Hematopoietic multipotent progenitor cell treated with erythropoietin and hydrocortisone succinate and interleukin-3 and kit ligand, for 15 days (in vitro differentiated cells): ENCODE measurements at regions not wholly inside any gene's neighbourhood (a gene's known extent, or its start where the extent isn't known, plus 50 kb on each side); places are given as distances from the start of the nearest gene placed in this dataset.
"Not testable (repeated sequence)": the region's sequence is repeated elsewhere in the genome, so short reads cannot be mapped to it uniquely, and the experiment has no call there.

Source experiments
- DNase-seq: peaks from one replicate; pipeline ENCODE4 v3.0.0-alpha.2; 2015; ENCODE audit warnings: low spot score

DNA sequence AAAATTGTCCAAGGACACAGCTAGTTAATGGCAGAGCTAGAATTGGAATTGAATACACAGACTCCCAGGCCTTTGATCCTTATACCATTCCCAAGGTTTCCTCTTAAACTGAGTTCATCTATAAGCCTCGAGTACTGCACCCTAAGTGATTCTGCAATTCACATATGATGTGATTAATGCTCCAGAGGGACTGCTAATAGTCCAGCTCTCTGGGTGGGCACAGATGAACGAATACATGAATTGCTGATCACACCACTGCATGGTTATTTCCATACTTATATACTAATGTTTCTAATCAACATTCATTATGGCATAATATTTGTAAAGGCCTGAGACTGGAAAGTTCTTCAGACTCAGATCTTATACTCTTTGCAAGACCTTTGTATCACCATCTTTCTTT, 101.8 kb downstream of the NUFIP1 start:
- no peak for DNase-seq

DNA sequence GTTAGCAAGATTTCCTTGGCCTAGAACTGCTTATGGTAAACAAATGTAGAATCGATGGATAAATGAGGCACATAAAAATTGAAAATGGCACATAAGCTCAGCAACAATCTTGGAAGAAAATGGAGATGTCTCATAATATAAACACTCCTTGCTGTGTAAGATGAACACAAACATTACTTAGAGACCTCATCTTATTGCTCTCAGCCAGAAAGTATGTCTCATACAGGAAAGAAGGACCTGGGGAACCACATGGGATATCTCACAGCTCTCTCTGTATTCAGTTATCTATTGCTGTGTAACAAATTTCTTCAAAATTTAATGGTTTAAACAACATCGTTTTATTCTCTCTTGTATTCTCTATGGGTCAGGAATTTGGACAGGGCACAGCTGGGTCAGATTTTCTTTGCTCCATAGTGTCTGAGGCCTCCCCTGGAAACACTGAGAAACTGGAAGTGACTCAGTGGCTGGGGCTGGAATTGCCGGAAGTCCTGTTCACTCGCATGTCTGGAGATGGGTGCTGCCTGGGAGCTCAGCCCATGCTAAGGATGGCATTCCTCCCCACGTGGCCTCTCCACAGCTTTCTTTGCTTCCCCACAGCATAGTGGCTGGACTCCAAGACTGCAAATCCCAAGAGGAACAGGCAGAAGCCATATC, 105.1 kb downstream of the NUFIP1 start:
- no peak for DNase-seq

DNA sequence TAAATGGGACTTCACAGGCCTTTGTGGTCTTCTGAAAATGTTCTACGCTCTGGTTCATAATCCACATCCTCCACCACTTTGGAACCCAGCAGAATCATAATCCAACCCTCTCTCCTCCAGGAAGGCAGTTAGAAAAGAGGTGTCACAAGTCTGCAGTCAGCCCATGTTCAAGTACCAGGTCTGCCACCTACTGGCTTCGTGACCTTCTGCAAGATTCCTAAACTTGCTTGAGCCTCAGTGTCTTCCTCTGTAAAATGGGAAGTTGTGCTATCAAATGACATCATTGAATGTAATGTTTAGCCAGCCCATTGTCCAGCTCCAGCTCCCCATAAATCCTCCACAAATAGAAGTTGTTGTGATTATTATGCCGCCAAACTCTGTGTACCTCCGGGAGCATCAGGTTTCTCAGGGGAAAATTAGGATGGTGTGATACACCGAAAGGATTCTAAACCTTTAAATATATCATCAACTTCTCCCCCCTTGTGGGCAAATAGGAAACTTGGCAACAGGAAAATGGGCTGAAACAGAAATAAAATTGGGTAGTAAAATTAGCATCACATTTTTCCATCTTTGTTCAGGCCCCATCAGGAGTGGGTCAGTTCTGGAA, 109.7 kb downstream of the NUFIP1 start:
- no peak for DNase-seq

DNA sequence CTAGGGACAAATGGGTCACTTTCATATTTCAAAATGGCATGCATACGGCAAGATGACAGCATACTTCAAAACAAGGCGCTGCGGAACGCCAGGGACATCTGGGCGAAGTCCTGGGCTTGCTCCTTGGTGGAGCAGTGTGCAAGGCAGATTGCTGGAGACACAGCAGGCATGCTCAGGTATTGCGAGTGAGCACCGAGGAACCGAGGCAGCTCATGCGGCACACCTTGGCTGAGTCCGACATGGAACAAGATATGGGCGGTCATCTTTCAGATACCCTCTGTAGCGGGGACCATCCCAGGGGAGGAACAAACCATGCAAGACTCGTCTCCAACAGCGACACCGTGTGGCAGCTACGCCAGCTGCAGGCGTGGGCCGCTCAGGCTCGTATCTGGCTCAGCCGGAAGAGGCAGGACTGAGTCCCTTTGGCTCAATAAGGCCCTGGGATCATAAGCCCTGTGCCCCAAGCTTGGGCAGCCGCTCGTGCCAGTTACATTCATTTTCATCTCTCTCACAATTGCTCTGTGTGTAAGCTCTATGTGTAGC, 112.4 kb downstream of the NUFIP1 start:
- DNase-seq, result no peak

DNA sequence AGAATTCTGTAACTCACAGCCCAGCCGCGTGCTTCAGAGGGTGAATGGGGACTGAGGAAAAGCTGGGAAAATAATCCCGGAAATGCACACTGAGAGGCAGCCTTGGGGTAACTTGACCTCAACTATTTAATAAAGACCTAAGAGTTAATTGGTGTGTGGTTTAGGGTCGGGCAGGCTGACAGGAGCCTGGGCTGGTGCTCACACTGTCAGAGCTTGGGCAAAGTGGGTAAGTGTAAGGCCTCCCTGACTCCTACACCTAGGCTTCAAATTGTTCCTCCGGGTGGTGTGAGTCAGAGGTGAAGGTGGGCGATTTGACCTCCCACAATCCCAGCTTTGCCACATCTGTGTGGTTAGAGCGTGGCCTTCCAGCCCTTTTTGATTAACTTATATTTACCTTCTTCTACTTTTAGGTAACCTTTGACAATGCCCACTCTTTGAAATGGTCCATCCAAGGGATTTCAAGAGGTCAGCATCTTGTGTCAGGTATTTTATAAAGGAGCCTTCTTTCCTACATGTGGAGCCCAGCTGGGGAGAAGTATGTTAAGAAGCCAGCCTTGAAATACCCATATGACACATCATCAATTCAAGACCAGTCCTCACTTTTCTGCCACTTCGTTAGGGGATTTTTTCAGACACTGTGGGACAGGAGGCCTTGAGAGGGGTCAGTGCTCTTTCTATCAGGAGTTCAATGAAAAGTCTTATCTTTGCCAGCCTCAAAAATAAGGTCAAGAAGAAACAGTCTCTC, 114.2 kb downstream of the NUFIP1 start:
- DNase-seq, result no peak

DNA sequence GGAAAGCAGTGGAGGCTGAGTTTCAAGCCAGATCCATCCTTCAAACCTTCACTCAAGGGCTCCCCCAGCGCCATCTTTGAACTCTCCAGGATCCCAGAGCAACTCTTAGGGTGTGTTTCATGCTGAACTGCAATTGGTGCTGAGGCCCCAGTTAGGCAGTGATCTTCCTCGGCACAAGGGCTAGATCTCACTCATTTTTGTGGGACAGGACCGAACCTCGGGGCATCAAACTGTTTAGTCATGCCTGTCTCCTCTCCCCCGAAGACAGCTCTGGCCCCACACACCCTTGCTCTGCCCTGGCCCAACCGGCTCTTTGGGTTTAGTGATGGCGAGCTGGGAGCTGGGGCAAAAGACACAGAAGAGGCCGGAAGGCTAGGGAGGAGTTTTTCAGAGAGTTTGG, 115.1 kb downstream of the NUFIP1 start:
- DNase-seq, result no peak

DNA sequence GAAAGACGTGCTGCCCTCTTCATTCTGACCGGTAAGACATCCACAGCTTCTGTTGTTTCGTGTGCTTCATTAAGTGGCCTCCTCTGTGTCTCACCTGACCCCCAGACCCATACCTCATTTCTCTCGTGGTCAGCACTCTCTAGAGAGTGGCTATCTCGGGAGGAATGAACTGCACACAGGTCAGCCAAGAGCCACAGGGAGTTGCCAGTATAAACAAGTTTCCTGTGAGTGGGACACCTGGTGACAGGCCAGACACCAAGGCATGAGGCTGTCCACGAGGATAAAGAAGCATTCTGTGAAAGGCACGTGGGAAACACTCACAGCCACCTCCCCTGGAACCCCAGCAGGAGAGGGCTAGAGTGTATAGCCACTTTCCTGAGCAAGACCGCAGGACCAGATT, 115.8 kb downstream of the NUFIP1 start:
- DNase-seq, result no peak

DNA sequence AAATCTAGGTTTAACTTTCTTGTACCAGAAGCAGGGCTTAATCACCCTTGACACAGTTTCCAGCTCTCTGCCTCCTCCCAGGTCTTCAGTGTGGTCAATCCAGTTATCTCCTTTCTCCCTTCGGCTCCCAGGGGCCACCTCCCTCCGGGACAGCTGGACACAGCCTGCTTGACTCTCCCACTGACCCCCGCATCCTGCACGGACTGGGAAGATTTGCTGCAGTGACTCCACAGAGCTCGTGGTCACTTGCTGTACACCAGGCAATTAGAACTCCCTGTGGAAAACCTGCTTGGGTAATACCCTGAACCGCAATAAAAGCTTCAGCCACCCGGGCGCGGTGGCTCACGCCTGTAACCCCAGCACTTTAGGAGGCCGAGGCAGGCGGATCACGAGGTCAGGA, 116.5 kb downstream of the NUFIP1 start:
- DNase-seq, result no peak

DNA sequence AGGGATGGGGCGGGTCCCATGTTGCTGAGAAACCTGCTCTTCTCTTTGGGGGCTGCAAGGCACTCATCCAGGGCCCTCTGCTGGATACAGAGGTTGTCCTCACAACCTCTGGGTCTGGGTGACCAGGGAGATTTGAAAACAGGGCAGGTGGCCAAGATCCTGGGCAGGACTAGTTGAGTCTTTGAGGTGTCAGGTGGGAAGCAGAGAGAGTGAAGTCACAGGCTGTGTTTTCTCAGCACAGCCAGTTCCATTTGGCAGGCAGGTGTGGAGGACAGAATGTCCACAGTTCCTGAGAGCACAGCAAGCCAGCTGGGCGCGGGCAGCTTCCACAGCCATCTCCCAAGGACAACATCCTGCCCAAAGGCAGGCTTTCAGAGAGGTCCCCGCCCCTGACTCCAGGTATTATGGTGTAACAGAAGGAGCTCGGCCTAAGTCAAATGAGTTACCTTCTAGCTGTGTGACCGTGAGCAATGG, 118.8 kb downstream of the NUFIP1 start:
- DNase-seq, result no peak

DNA sequence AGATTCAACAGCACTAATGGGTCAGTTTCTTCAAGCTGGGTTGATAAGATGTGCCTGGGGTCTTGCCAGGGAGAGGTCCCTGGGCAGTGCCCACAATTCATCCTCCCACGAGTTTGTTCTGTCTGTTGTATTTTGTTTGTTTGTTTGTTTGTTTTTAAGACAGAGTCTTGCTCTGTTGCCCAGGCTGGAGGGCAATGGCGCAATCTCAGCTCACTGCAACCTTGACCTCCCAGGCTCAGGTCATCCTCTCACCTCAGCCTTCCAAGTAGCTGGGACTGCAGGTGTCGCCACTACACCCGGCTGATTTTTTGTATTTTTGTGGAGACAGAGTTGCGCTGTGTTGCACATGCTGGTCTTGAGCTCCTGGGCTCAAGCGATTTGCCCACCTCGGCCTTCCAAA, 120.1 kb downstream of the NUFIP1 start:
- no peak for DNase-seq

DNA sequence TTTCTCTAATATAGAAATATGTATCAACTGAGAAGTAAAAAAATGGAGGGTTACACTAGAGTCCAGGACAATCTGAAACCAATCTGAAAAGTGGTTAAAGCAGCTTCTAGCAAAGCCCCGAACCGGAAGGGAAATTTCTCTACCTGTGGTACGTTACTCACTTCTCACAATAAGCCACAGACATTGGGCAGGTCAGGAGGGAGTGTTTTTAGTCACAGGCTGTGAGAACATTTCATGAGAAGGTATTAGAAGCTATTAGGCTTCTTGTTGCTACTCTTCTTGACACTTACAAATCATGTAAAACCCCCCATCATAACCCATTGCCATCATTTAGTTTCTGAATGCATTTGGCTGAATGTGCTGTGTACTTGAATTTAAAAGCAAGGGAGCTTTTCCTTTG, 120.9 kb downstream of the NUFIP1 start:
- no peak for DNase-seq

DNA sequence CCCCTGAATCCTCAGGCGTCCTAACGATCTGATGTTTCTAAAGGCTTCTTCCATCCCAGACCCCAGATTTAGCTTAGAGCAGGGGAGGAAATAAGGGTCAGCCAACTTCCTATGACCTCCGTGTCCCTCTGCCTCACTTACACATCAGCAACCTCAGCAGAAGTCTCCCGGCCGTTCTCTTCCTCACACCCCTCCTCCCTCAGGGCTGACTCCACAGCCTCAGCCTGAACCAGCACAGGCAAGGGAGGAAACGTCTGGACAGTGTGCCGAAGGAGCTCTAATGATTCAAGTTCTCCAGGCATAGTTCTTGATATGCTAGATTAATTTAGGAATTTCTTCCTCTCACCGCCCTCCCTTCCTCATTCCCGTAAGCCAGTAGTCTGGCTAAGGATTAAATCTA, 121.4 kb downstream of the NUFIP1 start:
- DNase-seq, result no peak

DNA sequence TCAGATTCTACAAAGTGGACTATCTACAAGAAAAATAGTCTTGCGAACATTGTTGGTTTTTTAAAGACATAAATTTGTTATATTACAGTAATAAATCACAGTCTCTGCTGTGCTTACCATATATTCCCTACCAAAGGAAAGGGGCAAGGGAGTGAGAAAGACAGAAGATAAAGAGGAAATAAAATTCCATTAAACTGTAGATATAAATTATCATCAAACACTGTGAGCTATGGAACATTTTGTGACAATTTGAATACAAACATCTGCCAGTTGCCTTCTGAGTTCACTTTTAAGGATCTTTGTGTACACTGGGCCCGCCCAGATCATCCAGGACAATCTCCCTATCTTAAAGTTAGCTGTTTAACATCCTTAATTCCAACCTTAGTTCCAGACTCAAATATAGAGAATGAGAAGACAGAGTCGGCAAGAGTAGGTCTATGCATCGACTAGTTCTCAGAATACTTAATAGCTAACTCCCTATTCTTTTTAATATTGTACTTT, 122.8 kb downstream of the NUFIP1 start:
- DNase-seq, result no peak

DNA sequence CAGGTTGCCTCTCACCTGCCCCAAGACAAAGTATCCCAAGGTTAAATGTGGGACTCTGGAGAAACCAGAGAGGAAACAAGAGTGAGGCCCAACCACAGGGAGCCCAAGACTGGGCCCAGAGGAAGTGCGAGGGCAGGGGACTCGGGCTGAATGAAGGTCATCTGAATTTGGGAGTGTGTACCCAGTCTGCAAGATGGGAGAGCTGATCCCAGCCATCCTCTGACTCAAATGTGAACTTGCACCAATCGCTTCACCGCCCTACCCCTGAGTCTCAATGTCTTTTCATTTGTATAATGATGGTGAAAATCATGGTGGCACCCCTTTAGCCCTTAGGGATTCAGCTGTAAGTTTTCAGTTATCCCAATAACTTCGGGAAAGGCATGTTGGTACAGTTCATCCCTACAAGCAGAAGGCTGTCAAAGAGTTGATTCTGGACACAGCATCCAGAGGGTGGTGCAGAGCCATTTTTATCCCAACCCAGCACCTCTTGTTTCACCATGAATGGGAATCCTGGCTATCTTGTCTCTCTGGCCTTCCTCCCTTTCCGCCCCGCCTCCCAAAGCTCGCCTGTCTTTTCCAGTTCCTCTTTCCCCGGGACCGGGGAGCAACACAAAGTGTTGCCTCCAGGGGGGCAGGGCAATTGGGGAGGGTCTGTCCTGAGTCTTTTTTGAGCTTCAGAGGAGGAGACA, 123.4 kb downstream of the NUFIP1 start:
- DNase-seq, result no peak

DNA sequence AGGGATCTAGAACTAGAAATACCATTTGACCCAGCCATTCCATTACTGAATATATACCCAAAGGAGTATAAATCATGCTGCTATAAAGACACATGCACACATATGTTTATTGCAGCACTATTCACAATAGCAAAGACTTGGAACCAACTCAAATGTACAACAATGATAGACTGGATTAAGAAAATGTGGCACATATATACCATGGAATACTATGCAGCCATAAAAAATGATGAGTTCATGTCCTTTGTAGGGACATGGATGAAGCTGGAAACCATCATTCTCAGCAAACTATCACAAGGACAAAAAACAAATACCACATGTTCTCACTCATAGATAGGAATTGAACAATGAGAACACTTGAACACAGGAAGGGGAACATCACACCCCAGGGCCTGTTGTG, 125.6 kb downstream of the NUFIP1 start:
- not testable (repeated sequence) for DNase-seq

DNA sequence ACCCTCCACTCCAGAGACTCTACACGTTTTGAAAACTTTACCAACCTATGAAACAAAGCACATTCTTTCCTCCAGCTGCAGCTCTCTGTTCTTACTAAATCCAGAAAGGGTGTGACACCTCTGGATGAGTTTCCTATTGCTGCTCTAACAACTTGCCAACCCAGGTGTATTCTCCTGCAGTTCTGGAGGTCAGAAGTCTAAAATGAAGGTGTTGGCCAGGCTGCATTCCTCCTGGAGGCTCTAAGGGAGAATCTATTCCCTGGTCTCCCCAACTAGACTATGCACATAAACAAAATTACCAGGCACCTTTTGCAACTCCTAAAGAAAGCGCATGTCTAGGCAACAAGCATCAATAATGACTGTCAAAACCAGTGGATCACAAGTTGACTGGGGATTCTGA, 128.8 kb downstream of the NUFIP1 start:
- no peak for DNase-seq

DNA sequence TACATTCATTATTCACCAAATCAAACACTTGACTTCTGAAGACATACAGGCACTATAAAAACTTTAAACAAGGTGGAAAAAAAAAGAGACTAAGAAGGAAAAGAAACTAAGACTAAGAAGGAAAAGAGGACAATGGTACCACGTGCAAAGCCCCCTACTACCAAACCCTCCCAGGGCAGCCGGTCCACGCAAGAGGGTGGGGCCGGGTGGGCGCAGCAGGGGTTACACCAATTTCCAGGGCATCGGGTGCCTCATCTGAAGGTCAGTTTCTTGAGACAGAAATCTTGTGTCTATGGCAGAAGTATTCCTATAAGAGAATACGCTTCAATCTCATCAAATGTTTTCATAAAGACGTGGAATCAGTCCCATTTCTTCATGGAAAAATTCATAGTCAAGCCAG, 131.5 kb downstream of the NUFIP1 start:
- DNase-seq, result no peak

DNA sequence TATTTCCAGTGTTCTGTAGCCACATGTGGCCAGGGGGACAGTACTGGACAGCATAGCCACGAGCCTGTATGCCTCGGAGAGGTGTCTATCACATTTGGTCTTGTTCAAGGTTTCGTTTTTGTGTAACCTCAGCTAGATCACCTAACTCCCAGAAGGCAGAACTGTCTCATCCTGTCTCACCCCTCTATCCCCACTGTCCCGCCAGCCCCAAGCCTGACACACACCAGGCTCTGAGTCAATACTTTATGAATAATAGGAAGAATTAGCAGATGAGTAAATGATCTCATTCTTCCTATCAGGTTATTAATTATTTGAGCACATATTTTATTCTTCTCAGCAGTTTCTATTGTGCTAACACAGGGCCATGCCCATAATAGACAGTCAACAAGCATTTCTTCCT, 132.2 kb downstream of the NUFIP1 start:
- DNase-seq, result no peak

DNA sequence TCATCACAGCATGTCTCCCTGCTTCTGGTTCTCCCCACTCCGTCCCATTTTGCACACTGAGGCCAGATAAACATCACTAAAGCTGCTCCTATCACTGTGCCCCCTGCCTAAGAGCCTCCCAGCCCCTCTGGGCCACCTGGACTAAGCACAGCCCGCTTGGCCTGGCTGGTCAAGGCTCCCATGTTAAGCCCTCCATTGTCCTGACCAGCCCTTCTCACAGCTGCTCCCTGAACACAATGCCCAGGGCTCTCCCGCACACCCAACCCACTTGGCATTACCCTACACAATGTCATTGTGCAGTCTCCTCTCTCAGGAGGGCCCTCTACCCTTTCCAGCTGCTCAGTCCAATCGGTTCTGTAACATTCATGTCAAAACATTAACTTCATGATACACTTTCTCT, 133.4 kb downstream of the NUFIP1 start:
- DNase-seq, result no peak

DNA sequence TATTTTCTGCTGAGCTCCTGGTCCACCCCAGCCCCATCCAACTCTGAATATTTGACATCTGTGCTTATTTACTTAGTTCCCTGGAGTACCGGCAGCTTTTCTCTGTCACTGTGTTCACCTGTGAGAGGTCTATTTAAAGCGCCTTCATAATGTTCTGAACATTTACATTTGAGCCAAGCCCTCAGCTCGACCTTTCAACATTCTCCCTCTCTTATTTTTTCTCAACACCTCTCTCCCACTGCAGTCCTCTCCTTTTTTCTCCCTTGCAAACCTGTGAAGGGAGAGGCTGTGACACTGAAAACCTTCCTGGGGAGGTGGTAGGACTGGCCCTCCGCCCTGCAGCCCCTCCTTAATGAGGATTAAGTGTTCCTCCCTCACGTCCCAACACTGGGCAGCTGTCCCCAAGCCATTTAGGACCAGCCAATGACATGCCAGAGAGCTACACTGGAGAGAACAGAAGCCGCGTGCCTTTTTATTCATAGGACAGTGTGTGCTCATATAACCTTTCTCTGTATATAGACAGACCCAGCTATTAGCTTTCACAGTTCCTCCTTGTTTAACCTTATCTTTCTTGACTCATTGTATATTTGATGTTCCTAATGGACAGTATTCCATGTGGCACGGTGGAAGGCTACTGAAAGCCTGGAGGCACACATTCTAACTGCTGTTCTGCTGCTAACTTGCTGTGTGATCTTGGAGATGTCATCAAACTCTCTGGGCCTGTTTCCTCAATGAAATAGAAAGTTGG, 134.8 kb downstream of the NUFIP1 start:
- no peak for DNase-seq

DNA sequence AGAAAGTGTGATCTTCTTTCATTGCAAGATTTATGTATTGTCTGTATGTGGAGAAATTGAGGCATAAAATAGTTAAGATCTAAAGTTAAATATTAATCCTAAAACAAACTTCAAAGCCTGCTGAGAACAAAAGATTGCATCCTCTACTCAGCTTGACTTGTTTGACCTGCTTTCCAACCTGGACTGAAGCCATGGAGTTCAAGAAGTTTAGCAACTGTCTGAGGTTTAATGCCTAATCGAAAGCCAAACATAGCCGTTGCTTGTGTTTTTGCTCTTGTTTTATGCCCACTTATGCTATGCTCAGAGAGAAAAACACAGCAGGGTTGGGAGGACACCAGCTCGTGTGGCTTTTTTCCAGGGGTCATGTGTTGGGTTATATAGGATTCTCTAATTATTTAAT, 135.6 kb downstream of the NUFIP1 start:
- no peak for DNase-seq
